Activated naive CD4-positive, alpha-beta T cell treated with Interleukin-2 at 50 U/mL for 16 hours (primary cell): ENCODE measurements at regions not wholly inside any gene's neighbourhood (a gene's known extent, or its start where the extent isn't known, plus 50 kb on each side); places are given as distances from the start of the nearest gene placed in this dataset.
"Not testable (repeated sequence)": the region's sequence is repeated elsewhere in the genome, so short reads cannot be mapped to it uniquely, and the experiment has no call there.

Experiments
- DNase-seq: peaks from one replicate; pipeline ENCODE4 v3.0.0-alpha.2; 2020

GRCh38 chr16:73949574-73950320 is 346.9 kb upstream of the PSMD7 start:
- no peak for DNase-seq

GRCh38 chr16:73945631-73946030 is 351.0 kb upstream of the PSMD7 start:
- no peak for DNase-seq

GRCh38 chr16:73943184-73943583 is 353.4 kb upstream of the PSMD7 start:
- not testable (repeated sequence) for DNase-seq

- not testable (repeated sequence) for DNase-seq
These were observed 355.8 kb upstream of the PSMD7 start for GRCh38 chr16:73940786-73941185.

GRCh38 chr16:73923951-73924350 is 372.7 kb upstream of the PSMD7 start:
- no peak for DNase-seq

- no peak for DNase-seq
These were observed 375.3 kb upstream of the PSMD7 start for GRCh38 chr16:73921295-73921694.

- no peak for DNase-seq
These were observed 379.6 kb upstream of the PSMD7 start for GRCh38 chr16:73916829-73917594.

GRCh38 chr16:73915935-73916334 is 380.7 kb upstream of the PSMD7 start:
- DNase-seq = no peak

DNA sequence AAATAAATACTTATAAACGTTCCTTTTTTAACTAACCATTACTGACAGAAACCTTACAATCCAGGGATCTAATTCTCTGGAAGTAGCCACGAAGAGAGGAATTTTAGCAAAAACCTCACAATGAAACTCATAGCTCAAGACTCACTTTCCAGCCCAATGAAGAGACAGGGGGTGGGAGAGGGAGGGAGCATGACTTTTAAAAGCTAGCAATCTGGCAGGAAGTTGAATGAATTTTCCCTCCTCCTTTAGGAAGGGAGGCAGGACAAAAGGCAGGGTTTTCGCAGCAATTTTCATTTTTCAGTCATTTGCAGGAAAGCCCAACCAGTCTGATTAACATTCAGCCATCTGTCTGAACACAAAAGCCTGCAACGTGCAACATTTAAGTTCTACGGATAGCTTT is 381.5 kb upstream of the PSMD7 start:
- DNase-seq = no peak

- DNase-seq = no peak
These were observed 383.8 kb upstream of the PSMD7 start for GRCh38 chr16:73912850-73913249.

DNA sequence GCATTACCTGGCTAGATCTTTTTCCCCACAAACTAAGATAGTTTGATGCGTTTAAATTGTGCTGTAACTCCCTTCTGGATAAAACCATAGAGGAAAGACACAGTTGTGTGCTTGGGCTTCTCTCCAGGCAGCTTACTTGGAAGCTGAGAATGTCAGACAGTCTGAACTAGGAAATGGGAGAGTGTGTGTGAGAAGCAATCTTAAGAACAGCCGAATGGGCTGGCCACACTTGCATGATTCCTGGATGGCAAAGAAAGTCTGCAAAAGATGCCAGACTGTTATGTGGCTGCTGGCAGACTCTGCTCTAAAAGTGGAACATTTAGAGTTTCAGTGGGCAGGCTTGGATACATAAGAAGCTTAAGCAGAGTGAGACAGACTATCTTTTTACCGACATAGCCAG is 384.3 kb upstream of the PSMD7 start:
- no peak for DNase-seq

GRCh38 chr16:73909529-73910035 is 387.0 kb upstream of the PSMD7 start:
- DNase-seq = no peak

DNA sequence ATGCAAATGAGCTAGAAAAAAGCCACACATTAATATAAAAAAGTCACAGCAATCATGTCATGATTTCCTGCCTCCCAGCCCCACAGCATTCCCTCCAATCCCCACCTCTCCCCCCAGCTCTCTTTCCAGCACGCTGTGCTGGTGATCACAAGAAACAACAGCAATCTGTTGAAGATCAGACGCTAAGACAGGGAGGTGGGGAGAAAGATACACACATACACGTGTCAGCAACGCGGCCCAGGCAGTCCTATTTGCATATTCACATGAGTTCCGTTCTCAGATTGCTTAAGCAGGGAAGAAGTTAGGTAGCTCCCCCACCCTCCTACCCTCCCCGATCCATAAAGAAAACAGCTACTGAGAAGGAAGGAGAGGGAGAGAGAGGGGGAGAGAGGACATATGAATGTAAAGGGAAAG is 405.5 kb upstream of the PSMD7 start:
- DNase-seq = no peak

DNA sequence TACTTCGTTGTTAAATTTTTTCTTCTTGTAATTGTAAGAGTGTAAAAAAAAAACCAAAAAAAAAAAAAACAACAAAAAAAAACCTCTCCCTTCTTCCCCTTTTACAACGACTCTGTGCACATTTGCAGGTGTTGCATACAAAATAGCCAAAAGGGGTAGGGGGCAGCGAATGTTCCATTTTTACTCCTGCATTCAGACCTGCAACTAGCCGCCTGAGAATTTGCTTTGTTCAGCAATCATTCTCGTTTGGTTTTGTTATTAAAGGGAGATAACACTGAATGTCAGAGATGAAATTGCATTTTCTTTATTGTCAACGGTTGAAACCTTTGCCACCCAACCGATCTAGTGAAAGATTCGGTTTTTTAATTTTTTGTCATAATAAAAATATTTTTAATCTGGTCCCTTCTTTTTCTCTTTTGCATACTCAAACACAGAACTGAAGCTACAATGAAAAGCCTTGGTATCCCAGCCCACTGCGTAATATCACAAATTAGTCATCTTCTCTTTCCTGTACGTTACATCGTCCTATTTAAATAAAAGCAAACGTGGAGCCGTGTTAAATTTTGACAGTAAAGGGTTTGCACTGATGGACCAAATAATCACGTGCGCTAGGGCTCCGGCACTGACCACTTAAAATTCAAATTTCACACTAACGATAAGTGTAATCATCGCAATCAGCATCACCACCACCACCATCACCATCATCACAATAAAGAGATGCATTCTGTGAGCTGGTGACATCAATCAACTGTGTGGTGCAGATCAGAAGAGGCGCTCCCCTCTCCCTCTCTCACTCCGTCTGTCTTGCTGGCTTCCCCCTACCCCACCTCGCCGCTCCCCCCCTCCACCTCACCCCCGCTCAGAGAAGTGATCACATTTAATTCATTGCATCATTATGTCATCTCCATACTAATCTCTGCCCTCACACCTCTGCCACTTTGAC is 406.2 kb upstream of the PSMD7 start:
- DNase-seq = no peak

- DNase-seq = no peak
These were observed 407.6 kb upstream of the PSMD7 start for GRCh38 chr16:73888840-73889490.

GRCh38 chr16:73887911-73888310 is 408.7 kb upstream of the PSMD7 start:
- no peak for DNase-seq

- DNase-seq = no peak
These were observed 410.2 kb upstream of the PSMD7 start for GRCh38 chr16:73886426-73886825.

- DNase-seq = no peak
These were observed 411.3 kb upstream of the PSMD7 start for GRCh38 chr16:73885319-73885718.

- no peak for DNase-seq
These were observed 412.8 kb upstream of the PSMD7 start for GRCh38 chr16:73883841-73884240.

GRCh38 chr16:73883126-73883525 is 413.5 kb upstream of the PSMD7 start:
- DNase-seq = no peak

DNA sequence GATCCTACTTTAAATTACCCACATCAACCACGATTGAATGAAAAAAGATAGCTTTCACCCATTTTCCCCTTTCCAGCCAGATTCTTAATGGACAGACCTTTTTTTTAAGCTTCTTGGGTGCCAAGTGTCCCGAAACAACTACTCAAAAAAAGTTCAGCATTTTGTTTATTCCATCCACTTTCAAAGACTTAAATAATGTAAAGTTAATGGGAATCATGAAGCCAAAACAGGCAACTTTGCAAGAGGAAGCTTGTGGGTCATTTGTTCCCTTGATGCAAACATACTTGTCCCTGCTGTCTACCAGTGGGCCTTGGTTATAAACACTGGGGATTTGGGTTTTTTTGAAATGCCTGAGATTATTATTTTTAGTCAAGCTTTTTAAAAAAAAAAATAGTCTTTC is 414.0 kb upstream of the PSMD7 start:
- DNase-seq = no peak

DNA sequence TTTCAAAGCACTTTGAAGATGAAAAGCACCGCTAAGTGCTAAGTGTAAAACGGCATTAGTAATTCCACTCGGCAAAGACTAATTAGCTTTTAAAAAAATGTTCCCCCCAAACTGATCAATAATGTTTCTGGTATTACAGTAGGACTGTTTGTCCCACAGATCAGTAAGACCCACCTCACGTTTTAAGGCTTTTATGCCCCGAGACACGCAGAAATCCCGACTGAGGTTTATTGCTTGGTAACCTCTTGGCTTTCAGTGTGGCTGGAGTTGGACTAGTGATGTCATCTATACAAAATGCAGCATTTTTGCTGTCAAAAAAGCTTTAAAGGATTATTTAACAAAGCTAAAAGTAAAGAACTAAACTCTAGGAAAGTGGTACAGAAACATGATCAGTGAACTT is 414.6 kb upstream of the PSMD7 start:
- no peak for DNase-seq

DNA sequence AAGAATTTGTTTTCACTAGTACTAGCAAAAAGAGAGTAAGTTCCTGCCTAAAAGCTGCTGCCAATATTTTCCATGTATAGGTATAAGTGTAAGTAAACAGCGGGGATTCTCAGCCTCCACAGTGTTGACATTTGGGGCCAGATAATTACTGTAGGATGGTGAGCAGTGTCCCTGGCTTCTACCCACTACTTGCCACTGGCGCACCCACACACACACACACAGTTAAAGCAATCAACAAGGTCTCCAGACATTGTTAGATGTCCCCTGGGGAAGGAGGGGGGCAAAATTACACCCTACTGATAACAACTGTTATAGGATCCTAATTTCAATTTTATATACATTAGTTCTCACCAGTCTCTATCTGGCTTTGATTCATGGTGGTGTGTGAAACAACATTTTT is 417.0 kb upstream of the PSMD7 start:
- no peak for DNase-seq
